NCI-H1048 (cell line): ENCODE measurements at regions not wholly inside any gene's neighbourhood (a gene's known extent, or its start where the extent isn't known, plus 50 kb on each side); places are given as distances from the start of the nearest gene placed in this dataset.
A peak's percentile ranks its signal among the peaks of the same experiment; 100 is the strongest.
"Not testable (repeated sequence)": the region's sequence is repeated elsewhere in the genome, so short reads cannot be mapped to it uniquely, and the experiment has no call there.

Source experiments
- DNase-seq: peaks from one replicate; lab custom pipeline; 2025; lab: John Stamatoyannopoulos, UW

DNA sequence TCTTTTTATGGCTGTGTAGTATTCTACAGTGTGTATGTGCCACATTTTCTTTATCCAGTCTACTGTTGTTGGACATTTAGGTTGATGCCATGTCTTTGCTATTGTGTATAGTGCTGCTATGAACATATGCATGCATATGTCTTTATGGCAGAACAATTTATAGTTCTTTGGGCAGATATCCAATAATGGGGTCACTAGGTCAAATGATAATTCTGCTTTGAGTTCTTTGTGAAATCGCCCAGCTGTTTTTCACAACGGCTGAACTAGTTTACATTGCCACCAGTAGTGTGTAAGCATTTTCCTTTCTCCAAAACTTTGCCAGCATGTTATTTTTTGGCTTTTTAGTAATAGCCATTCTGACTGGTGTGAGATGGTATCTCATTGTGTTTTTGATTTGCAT is 214.8 kb upstream of the TMEM229A start:
- DNase-seq: no peak

DNA sequence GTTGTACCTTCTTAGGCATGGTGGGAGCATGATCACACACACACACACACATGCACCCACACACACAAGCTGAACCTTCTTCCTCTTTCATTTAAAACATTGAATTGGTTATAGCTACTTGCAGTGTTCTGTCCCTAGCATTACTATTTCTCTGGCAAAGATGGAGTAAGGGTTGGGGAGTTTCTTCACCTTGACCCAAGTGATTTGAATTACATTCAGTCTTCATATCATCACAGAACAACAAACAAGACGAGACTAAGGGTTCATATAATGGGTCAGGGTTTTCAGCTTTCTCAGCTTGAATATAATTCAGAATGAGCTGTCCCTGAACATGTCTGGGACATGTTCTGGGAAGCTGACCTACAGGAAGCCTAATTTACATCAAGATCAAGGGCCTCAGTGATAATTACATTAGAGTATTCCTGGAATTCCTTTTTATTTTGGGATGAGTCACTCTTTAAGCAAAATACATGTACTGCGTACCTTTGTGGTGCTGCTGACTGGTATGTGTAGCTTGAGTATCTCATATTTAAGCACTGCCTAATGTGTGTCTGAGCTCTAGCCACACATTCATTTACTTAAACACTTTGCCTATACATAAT is 213.5 kb upstream of the TMEM229A start:
- DNase-seq: no peak

DNA sequence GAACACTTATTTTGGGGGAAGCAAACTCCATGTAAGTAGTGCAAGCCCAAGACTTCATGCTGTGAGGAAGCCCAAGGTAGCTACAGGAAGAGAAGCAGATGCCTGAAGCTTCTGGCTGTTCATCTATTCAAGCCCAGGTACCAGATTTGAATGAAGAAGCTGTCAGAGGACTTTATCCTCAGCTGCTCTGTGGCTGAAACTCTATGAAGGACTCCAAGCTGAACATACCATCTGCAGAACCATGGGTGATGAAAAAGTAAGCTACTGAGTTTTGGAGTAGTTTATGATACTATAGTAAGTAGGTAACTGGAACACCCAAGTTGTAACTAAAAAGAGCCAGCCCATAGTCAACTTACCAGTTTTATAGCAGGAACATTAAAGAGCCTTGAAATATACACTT is 211.6 kb upstream of the TMEM229A start:
- not testable (repeated sequence) for DNase-seq

DNA sequence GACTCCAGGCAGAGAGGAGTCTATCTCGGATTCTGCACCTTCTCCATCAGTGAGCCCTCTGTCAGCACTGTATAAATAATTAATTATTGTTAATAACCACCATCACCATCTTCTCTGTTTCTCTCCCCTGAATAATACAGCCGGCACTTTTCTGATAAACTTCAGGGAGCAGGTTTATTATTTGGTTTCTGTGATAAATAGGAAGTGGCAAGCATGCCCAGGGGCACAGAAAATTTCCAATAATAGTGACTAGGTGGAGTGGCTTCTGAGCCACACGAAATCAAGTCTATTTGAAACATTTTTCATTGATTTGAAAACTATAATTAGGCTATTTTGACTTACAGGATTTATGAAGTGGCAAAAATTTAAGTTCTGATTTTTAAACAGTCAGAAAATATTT is 186.8 kb upstream of the TMEM229A start:
- no peak for DNase-seq

DNA sequence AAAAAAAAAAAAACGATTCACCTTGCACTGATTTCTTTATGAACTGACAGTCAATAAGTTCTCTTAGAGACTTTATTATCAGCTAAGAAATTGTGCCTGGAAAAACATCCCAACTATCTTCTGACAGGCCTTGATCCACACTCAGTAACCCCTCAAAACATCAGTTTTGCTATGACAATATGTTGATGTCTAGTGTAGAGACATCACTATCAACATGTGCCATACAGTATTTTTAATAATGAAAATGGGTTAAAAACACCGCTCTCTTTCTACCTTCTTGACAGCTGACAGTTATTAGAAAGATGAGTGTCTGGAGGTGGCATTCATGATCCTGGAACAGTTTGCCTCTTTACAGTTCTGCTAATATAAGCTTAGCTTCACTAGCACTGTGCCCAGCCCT is 175.8 kb upstream of the TMEM229A start:
- DNase-seq: no peak

DNA sequence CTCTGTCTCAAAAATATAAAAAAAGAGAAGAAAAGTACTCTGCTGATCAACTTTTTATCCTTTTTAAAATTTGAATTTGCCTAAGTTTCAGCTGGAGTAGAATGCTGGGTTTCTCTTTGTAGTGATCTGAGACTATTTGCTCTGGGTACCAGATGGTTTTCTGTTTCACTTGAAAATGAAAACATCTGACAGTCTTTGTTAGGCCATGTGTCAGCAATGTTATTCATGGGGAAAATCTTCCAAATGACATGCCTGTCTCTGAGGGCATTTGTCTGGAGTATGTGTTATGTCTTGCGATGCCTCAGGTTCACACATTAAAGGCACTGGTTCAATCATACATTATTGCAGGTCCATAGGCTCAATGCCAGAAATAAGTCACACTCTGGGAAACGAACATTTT is 175.3 kb upstream of the TMEM229A start:
- no peak for DNase-seq

DNA sequence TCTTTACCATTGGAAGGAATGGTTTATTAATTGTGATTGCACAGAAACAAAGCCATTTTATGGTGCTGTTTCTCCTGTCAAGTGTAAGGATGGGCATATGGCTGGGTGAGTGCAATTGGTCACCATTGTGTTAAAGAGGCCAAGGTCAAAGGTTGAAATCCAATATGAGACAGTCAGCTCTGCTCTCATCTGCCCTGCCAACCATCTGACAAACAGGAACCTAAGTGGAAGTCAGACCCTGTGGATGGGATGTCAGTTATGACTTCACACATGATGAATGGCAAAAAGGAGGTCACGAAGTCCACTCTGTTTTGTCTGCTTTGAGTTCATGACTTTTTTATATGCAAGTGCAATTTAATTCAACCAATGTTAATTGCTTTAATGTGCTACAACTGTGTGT is 172.7 kb upstream of the TMEM229A start:
- no peak for DNase-seq

DNA sequence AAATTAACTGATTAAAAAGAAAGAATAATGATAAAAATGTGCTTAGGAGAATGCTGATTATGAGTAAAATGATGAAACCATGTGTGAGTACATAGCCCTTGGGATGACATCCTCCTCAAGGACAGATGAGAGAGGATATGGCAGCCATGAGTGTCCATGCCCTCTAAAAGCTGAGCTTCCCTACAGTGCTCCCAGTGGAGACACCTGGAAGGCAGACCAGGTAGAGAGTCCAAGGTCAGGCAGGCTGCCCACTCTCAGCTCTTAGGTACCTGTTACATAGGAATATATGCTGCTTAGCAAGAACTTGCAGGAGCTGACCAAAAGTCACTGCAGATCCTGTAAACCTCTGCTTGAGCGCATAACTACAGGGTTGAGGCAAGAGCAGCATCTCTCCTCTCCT is 169.7 kb upstream of the TMEM229A start:
- DNase-seq: no peak

DNA sequence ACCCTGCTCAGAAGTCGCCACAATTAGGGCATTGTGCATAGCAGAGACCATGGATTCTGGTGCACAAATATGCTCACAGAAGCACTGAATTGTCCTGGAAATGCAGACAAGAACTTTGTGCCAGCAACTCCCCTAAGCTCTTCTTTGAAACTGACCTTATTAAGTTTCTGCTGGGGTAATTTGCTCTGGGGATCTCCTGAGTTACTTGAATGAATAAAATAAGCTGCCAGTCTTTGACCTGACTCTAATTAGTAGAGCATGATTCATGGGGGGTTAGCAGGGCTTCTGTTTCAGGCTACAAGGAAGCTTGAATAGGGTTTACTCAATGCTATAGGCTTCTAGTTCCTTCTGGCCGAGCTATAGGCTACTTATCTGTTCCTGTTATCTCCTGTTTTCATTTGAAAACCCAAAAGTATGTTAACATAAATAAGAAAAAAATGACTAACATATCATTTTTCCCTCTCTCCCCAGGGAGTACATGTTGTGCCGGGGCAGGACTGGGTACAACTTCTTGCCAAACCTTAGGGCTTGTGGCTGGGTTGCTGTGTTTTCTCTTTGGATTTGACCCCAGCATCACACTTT is 169.0 kb upstream of the TMEM229A start:
- DNase-seq: no peak

DNA sequence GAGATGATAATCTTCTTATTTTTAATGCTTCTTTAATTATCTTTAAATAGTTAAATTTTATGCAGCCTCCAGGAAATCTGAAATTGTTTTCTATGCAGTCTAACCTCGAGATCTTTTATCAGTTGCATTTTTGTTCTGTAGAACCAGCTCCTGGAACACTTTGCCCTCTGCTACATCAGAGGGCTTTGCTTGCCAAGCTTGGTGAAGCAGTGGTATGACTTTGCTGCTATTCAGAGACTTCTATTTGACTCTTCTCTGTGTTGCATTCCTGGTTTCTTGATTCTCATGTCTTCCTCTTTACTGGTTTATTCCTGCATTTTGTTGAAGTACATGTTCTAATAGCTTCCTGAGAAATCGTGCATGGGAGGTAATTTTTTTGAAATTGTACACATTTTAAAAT is 163.7 kb upstream of the TMEM229A start:
- no peak for DNase-seq

DNA sequence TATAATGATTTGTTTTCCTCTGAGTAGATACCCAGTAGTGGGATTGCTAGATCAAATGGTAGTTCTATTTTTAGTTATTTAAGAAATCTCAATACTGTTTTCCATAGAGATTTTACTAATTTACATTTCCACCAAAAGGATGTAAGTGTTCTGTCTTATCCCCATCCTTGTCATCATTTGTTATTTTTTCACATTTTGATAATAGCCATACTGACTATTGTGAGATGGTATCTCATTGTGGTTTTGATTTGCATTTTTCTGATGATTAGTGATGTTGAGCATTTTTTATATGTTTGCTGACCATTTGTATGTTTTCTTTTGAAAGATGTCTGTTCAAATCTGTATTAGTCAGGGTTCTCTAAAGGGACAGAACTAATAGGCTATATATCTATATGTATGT is 160.0 kb upstream of the TMEM229A start:
- DNase-seq: no peak

DNA sequence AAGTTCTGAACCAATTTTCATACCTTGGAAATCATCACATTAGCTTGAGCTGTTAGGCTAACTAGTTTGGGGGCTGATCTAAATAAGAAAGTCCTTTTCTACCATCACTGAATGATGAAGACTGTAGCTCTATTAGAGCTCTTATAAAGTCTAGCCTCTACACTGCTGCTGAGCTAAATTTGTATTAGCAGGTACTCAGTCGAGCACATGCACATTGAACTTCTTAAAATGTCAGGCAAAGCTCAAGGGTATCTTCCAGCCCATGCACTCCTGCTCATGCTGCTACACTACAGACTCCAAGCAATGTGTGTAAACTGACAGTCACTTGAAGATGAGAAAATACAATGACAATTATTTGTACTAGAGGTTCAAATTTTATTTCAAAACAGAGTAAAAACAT is 158.8 kb upstream of the TMEM229A start:
- no peak for DNase-seq

DNA sequence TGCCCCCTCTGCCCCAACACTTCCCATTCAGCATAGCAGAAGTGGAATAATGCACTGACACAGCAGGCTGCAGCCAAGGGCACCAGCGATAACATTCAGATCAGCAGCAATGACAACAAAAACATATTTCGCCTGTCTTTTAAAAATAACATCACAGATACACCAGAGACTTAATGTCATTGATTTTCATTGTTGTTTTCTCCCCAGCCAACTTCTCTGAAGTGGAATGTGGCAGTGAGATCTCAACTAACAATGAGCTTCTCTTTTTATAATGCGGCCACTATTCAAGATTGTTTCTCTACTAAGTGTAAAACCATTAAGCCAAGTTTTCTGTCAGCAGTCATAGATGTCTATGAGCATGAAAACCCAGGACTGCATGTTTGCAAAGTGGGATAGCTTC is 158.2 kb upstream of the TMEM229A start:
- DNase-seq: no peak

DNA sequence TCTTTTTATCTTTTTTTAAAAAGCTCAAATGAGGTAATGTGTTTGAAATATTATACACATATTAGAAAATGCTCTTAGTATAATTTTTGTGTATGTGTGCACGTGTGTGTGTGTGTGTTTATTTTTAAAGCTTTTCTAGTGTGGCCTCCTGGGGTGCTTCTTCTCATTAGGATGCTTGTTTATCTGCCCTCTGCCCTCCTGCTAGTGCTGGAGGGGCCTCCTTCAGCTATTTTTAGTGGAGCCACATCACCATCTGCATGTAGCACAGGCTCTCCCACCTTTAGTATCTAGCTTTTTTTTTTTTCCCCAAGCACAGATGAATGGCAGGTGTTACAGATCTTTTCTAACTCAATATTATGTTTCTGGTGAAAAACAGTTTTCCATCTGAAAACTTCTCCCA is 155.7 kb upstream of the TMEM229A start:
- no peak for DNase-seq

DNA sequence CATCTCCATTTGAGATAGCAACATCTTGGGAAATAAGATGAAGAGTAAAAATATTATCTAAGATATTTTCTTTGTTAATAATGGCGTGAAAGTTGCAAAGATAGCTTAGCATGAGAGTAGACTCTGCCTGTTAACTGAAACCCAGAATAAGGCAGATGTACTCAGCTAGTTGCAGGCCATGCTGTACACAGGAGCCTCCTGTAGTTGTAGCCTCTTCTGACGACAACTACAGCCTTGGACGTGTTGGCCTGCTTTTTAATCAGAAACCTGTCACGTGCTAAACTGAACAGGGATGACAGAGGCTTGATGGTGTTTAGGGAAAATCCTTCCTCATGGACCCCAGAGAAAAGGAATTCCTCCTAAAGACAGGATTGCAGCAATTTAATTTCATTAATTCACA is 155.1 kb upstream of the TMEM229A start:
- no peak for DNase-seq

DNA sequence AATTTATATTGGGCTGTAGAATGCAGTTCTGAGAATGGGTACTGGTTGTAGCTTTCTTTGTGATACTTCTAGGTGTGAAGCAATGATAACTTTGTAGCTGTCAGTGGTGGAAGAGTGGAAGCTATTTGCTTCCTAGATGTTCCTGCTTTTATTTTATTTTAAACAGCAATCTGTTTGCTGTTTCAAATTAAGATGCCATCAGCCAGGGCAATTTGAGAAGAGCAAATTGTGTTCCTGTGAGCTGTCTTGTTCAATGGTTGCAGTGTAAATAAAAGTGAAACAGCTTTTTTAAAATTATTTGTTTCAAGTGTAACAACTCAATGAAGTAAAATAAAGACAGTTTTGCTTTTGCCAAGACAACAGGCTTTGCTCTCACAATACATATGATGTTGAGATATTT is 150.8 kb upstream of the TMEM229A start:
- DNase-seq: no peak

DNA sequence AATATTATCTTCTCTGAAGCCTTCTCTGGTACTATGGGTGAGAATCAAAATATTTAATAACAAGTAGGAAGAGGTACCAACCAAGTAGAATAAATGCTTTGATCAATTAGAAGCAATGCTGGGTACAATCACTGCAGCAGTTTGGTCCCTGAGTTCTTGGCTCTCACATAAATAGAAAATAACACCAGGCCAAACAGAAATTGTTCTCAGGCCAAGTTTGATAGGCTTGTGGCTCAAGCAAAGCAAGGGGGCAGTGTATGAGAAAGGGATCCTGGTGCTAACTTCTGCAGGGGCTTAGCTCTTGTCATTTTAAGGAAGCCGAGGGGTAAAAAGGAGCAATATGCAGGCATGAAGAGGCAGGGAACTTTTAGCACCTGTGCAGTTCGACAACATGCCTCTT is 146.8 kb upstream of the TMEM229A start:
- DNase-seq: no peak

DNA sequence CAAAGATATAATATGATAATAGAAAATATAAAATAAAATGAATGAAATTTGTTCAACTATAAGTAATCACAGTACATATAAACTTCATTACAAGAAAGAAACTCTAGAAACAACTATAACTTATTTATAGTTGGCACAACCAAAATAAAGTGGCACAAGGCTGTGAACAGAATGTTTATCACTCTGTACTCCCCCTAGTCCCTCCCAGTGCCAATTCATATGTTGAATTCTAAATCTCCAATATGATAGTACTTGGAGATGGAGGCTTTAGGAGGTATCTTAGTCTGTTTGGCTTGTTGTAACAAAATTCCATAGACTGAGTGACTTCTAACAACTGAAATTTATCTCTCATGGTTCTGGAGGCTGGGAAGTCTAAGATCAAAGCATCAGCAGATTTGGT is 145.0 kb upstream of the TMEM229A start:
- DNase-seq: no peak

DNA sequence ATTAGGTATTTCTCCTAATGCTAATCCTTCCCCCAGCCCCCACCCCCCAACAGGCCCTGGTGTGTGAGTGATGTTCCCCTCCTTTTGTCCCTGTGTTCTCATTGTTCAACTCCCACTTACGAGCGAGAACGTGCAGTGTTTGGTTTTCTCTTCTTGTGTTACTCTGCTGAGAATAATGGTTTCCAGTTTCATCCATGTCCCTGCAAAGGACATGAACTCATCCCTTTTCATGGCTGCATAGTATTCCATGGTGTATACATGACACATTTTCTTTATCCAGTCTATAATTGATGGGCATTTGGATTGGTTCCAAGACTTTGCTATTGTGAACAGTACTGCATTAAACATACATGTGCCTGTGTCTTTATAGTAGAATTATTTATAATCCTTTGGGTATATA is 138.9 kb upstream of the TMEM229A start:
- DNase-seq: not testable (repeated sequence)

DNA sequence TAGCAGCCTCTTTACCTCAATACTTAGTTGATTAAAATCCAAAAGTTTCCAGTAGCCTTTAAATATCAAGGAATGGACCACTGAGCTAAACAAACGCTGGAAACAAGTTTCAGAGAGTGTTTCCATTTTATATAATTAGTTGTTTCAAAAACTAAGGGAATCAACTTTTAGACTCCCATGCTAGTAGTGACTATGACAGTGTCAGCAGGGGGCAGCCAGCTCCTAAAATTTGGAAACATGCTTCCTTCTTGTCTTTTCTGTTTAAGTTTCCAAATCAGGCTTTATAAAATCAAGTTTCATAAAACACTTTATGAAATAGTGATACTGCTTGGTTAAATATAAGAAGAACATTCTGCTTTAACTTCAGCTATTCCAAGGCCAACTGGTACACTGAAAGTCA is 138.2 kb upstream of the TMEM229A start:
- DNase-seq: no peak

DNA sequence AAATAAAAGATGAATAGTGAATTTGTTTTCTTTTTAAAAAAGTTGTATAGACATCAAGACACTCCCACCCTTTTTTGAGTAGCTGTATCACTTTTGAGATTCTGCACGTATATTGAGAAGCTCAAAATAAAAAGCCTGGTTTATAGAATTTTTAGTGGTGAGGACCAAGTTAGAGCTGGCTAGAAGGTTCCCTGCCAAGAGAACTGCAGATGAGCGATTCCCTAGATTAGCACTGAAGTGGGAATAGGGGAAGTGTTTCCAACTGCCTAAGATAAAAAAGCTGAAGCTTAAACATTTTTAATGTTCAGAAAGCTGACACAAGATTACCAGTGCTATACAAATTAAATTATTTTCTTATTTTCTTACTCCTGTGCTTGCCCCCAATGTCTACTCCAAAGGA is 135.7 kb upstream of the TMEM229A start:
- DNase-seq: no peak

DNA sequence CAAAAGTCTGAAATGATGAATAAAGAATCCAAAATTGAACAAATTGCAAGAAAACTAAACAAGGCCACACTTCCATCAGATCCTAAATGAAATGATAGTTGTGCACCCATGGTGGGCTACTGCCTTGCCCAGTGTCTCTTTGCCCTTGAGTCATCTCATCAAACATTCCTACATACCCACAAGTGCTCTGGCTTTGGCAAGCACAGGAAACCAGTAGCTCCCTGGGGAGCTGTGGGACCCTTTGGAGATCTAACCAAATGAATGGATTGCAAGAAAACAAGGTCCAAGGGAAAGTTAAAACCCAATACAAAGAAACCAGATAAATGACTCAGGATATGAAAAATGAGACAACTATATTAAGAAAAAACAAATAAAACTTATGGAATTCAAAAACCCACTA is 129.8 kb upstream of the TMEM229A start:
- no peak for DNase-seq

DNA sequence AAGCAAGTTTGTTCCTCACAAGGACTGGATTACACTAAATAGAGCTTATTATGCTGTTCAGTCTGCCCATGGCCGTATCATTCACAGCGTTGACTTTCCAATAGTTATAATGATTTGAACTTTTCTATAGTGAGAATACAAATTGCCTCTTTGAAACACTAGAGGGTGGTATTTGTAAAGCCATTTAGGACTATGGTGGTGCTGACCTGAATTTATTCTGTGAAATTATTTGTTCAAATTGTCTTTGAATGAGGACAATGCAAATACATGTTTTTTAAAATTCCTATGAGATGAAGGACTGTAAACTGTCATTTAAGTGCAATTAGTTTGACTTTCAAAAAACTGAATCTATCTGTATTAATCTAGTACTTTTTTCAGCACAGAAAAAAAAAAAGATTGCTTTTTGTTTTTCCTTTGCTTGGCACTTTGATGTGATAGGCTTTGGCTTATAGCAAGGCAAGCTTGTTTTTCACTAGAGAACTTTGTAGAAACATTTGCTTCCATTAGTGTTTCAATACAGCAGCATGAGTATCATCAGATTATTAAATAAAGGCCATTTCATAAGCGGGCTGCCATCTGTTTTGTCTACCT is 122.7 kb upstream of the TMEM229A start:
- DNase-seq: peak; percentile 12
